ENCODE measurements at regions not wholly inside any gene's neighbourhood (a gene's known extent, or its start where the extent isn't known, plus 50 kb on each side); places are given as distances from the start of the nearest gene placed in this dataset.

DNA sequence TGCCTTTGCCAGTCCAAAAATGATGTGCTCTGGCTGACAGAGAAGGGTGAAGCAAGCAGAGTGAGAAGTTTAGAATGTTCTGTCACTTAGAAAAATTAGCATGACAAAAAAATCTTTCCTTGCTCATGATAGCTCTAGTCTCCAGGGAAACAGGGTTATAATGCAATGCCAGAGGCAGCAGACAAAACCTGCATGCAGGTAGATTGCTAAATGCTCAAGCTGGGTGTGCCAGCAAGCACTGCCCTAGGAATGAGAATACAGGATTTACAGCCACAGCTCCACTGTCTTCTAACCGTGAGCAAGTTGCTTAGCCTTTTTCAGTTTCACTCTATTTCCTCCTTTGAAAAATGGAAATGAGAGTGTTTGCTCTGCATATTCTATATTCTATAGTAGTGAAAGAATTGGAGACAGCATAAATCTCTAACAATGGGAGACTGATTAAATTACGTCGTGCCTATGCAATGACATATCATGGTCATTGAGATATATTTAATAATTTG, 516.6 kb upstream of the C16orf82 start:
- no peak for TF ChIP-seq EZH2 (IDR thresholded peaks at IDR 0.05; ENCODE audit: borderline replicate concordance, low read depth, low read length, severe bottlenecking)
- TF ChIP-seq, protein P1, sequence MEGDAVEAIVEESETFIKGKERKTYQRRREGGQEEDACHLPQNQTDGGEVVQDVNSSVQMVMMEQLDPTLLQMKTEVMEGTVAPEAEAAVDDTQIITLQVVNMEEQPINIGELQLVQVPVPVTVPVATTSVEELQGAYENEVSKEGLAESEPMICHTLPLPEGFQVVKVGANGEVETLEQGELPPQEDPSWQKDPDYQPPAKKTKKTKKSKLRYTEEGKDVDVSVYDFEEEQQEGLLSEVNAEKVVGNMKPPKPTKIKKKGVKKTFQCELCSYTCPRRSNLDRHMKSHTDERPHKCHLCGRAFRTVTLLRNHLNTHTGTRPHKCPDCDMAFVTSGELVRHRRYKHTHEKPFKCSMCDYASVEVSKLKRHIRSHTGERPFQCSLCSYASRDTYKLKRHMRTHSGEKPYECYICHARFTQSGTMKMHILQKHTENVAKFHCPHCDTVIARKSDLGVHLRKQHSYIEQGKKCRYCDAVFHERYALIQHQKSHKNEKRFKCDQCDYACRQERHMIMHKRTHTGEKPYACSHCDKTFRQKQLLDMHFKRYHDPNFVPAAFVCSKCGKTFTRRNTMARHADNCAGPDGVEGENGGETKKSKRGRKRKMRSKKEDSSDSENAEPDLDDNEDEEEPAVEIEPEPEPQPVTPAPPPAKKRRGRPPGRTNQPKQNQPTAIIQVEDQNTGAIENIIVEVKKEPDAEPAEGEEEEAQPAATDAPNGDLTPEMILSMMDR (IDR thresholded peaks at IDR 0.05; ENCODE audit: borderline replicate concordance, extremely low read depth, low read length, poor library complexity, severe bottlenecking): no peak

Measured in DND-41 (cell line).